H1 (cell line): ENCODE measurements at regions not wholly inside any gene's neighbourhood (a gene's known extent, or its start where the extent isn't known, plus 50 kb on each side); places are given as distances from the start of the nearest gene placed in this dataset.

Source experiments
- BRCA1 ChIP-seq: IDR thresholded peaks from 2 replicates; pipeline ENCODE4 v1.6.1; 2012; ENCODE audit warnings: low read depth, low read length, improper control_type of control experiment
- CHD2 ChIP-seq: IDR thresholded peaks from 2 replicates; pipeline ENCODE4 v1.6.1; 2012; ENCODE audit warnings: low read length, improper control_type of control experiment
- CTCF ChIP-seq, 3 experiments: IDR thresholded peaks; 1 replicate in 2 of 3; 2 replicates in 1 of 3; pipeline versions ENCODE4 v1.5.1 to v1.6.1; 2011; ENCODE audit warnings: low read length in 3 of 3, mild to moderate bottlenecking in 3 of 3, inconsistent platforms in 2 of 3, low read depth in 1 of 3, moderate library complexity in 1 of 3; ENCODE audit not compliant: insufficient read depth in 1 of 3; ENCODE audit errors: control extremely low read depth in 1 of 3
- EP300 ChIP-seq, 2 experiments: IDR thresholded peaks; 1 replicate in 1 of 2; 2 replicates in 1 of 2; pipeline ENCODE4 v1.6.1; 2011 to 2012; ENCODE audit warnings: low read depth in 2 of 2, low read length in 2 of 2, mild to moderate bottlenecking in 2 of 2, borderline replicate concordance in 1 of 2, inconsistent platforms in 1 of 2, moderate library complexity in 1 of 2
- EZH2 ChIP-seq: fragments of 200-600 bp; sonication (generic); IDR thresholded peaks from 2 replicates; pipeline ENCODE4 v1.7.1; 2012; ENCODE audit warnings: low read depth, mild to moderate bottlenecking, moderate library complexity, low read length, inconsistent platforms; ENCODE audit not compliant: severe bottlenecking
- GTF2F1 ChIP-seq: IDR thresholded peaks from 2 replicates; pipeline ENCODE4 v1.6.1; 2012; ENCODE audit warnings: low read depth, low read length, improper control_type of control experiment, borderline replicate concordance
- HDAC2 ChIP-seq, 2 experiments: fragments of 300-600 bp in 1 of 2; sonication (generic) in 1 of 2; IDR thresholded peaks; 2 replicates each; pipeline ENCODE4 v1.6.1; 2011 to 2012; ENCODE audit warnings: low read depth in 2 of 2, low read length in 2 of 2, mild to moderate bottlenecking in 2 of 2, moderate library complexity in 2 of 2, borderline replicate concordance in 1 of 2, inconsistent platforms in 1 of 2
- NRF1 ChIP-seq: IDR thresholded peaks from 2 replicates; pipeline ENCODE4 v1.6.1; 2011; ENCODE audit warnings: mild to moderate bottlenecking, low read depth, low read length, improper control_type of control experiment
- POLR2A ChIP-seq, 2 experiments: IDR thresholded peaks; 1 replicate in 1 of 2; 2 replicates in 1 of 2; pipeline ENCODE4 v1.6.1; 2011; ENCODE audit warnings: low read depth in 2 of 2, low read length in 2 of 2, mild to moderate bottlenecking in 2 of 2; ENCODE audit errors: control extremely low read depth in 1 of 2
- RAD21 ChIP-seq, 2 experiments: IDR thresholded peaks in 1 of 2; conservative IDR thresholded peaks in 1 of 2; 2 replicates each; pipeline ENCODE4 v1.6.1; 2011; ENCODE audit warnings: low read depth in 2 of 2, low read length in 2 of 2, improper control_type of control experiment in 1 of 2, inconsistent platforms in 1 of 2, mild to moderate bottlenecking in 1 of 2, moderate library complexity in 1 of 2
- RFX5 ChIP-seq: IDR thresholded peaks from 2 replicates; pipeline ENCODE4 v1.6.1; 2011; ENCODE audit warnings: low read depth, low read length, improper control_type of control experiment, borderline replicate concordance
- RNF2 ChIP-seq: fragments of 200-900, 300-1000 bp; sonication (generic); IDR thresholded peaks from 2 replicates; pipeline ENCODE4 v1.7.1; 2016; ENCODE audit warnings: borderline replicate concordance, low read depth, mild to moderate bottlenecking, antibody characterized with exemption, low read length; ENCODE audit not compliant: poor library complexity, severe bottlenecking; ENCODE audit errors: missing control alignments
- SIN3A ChIP-seq, 2 experiments: IDR thresholded peaks in 1 of 2; conservative IDR thresholded peaks in 1 of 2; 2 replicates each; pipeline ENCODE4 v1.6.1; 2011 to 2012; ENCODE audit warnings: low read length in 2 of 2, improper control_type of control experiment in 1 of 2, low read depth in 1 of 2, mild to moderate bottlenecking in 1 of 2
- YY1 ChIP-seq: IDR thresholded peaks from 2 replicates; pipeline ENCODE4 v1.6.1; 2011; ENCODE audit warnings: low read depth, mild to moderate bottlenecking, low read length

GRCh38 chr1:5269901-5270300 is 615.5 kb downstream of the AJAP1 start:
- no peak for TF ChIP-seq GTF2F1
- TF ChIP-seq BRCA1: no peak
- TF ChIP-seq EP300 (IDR thresholded peaks at IDR 0.05; ENCODE audit: borderline replicate concordance in 1 of 2, low read depth in 2 of 2, low read length in 2 of 2): no peak
- no peak for TF ChIP-seq SIN3A (conservative IDR thresholded peaks at IDR 0.05 in 1 of 2, IDR thresholded peaks at IDR 0.05 in 1 of 2; ENCODE audit: low read depth in 1 of 2, low read length in 2 of 2)
- TF ChIP-seq EZH2: no peak
- TF ChIP-seq POLR2A (IDR thresholded peaks at IDR 0.05; ENCODE audit: control extremely low read depth in 1 of 2, low read depth in 2 of 2, low read length in 2 of 2): no peak
- no peak for TF ChIP-seq RNF2
- no peak for TF ChIP-seq CTCF (IDR thresholded peaks at IDR 0.05; ENCODE audit: control extremely low read depth in 1 of 3, insufficient read depth in 1 of 3, low read depth in 1 of 3, low read length in 3 of 3)
- TF ChIP-seq YY1: no peak
- no peak for TF ChIP-seq CHD2
- TF ChIP-seq HDAC2 (IDR thresholded peaks at IDR 0.05; ENCODE audit: borderline replicate concordance in 1 of 2, low read depth in 2 of 2, low read length in 2 of 2): no peak
- TF ChIP-seq RAD21 (IDR thresholded peaks at IDR 0.05 in 1 of 2, conservative IDR thresholded peaks at IDR 0.05 in 1 of 2; ENCODE audit: low read depth in 2 of 2, low read length in 2 of 2): no peak
- no peak for TF ChIP-seq RFX5
- TF ChIP-seq NRF1: no peak
